Endothelial cell of umbilical vein (primary cell): ENCODE measurements at regions not wholly inside any gene's neighbourhood (a gene's known extent, or its start where the extent isn't known, plus 50 kb on each side); places are given as distances from the start of the nearest gene placed in this dataset.

Source experiments
- BruUV-seq: library from RNA; stranded (reverse); fragments of 400-500 nt; replicated peaks from 2 replicates; lab custom pipeline; 2021; lab: Mats Ljungman, UMichigan
- CTCF ChIA-PET: fragments of 300-600, 350-600 bp; sonication (Branson Sonifier 250); formaldehyde crosslinking; loops from one replicate; lab custom pipeline; 2021; ENCODE audit warnings: antibody characterized with exemption, inconsistent platforms; lab: Charles Lee
- POLR2A ChIA-PET: fragments of 300-600, 350-600 bp; sonication (Branson Sonifier 250); formaldehyde crosslinking; loops from one replicate; lab custom pipeline; 2021; ENCODE audit warnings: antibody characterized with exemption, inconsistent platforms; lab: Charles Lee
- DNase-seq: peaks from one replicate; pipeline ENCODE4 v3.0.0-alpha.2; 2011; ENCODE audit warnings: low read depth, low spot score
- FAIRE-seq: peaks from 2 replicates; lab custom pipeline; 2011; peaks lifted over from hg19 to GRCh38; lab: Jason Lieb, UNC
- H2AFZ ChIP-seq: 2 replicates; pipeline ENCODE4 v1.6.0; 2012; ENCODE audit warnings: low read depth, low read length, control low read depth, inconsistent platforms
- H3K27ac ChIP-seq: 2 replicates; pipeline ENCODE4 v1.5.1; 2011; ENCODE audit warnings: low read depth, mild to moderate bottlenecking, control low read depth, low read length, moderate library complexity; ENCODE audit not compliant: insufficient read depth
- H3K27me3 ChIP-seq, 2 experiments: 2 replicates each; pipeline versions ENCODE4 v1.6.0 to v1.6.1; 2011; ENCODE audit warnings: low read length in 2 of 2, mixed read lengths in 1 of 2; ENCODE audit not compliant: control insufficient read depth in 2 of 2, insufficient read depth in 2 of 2
- H3K36me3 ChIP-seq, 2 experiments: 2 replicates in 1 of 2; 3 replicates in 1 of 2; pipeline ENCODE4 v1.5.1; 2011; ENCODE audit warnings: low read length in 2 of 2, mild to moderate bottlenecking in 1 of 2, moderate library complexity in 1 of 2; ENCODE audit not compliant: control insufficient read depth in 2 of 2, insufficient read depth in 2 of 2; ENCODE audit errors: extremely low read depth in 1 of 2
- H3K4me1 ChIP-seq: 3 replicates; pipeline ENCODE4 v1.5.1; 2011; ENCODE audit warnings: mild to moderate bottlenecking, low read length; ENCODE audit not compliant: control insufficient read depth, insufficient read depth; ENCODE audit errors: extremely low read depth
- H3K4me2 ChIP-seq: 2 replicates; pipeline ENCODE4 v1.6.1; 2011; ENCODE audit warnings: low read length, control low read depth, mixed read lengths; ENCODE audit not compliant: insufficient read depth
- H3K4me3 ChIP-seq, 3 experiments: fragments of 200-600 bp in 1 of 3; sonication (generic), shearing (Covaris generic) in 1 of 3; replicated peaks in 1 of 3; 2 replicates each; pipeline ENCODE4 v1.5.1; 2011 to 2016; ENCODE audit warnings: control low read depth in 3 of 3, low read length in 3 of 3, mild to moderate bottlenecking in 2 of 3, inconsistent platforms in 1 of 3, low read depth in 1 of 3, moderate library complexity in 1 of 3; ENCODE audit not compliant: insufficient read depth in 1 of 3
- H3K79me2 ChIP-seq: 2 replicates; pipeline ENCODE4 v1.6.0; 2012; ENCODE audit warnings: low read length, inconsistent platforms; ENCODE audit not compliant: control insufficient read depth, insufficient read depth
- H3K9ac ChIP-seq: replicated peaks from 2 replicates; pipeline ENCODE3; 2011; ENCODE audit warnings: low read length, control low read depth; ENCODE audit not compliant: insufficient read depth; ENCODE audit errors: extremely low read depth
- H3K9me1 ChIP-seq: replicated peaks from 3 replicates; pipeline ENCODE4 v1.6.0; 2011; ENCODE audit warnings: mild to moderate bottlenecking, low read length; ENCODE audit not compliant: control insufficient read depth, insufficient read depth; ENCODE audit errors: extremely low read depth
- H3K9me3 ChIP-seq: replicated peaks from 2 replicates; pipeline ENCODE4 v1.5.1; 2012; ENCODE audit warnings: low read length, inconsistent platforms; ENCODE audit not compliant: control insufficient read depth, insufficient read depth
- H4K20me1 ChIP-seq: replicated peaks from 2 replicates; pipeline ENCODE3; 2011; ENCODE audit warnings: mild to moderate bottlenecking, low read length; ENCODE audit not compliant: control insufficient read depth, insufficient read depth; ENCODE audit errors: extremely low read depth
- EZH2 ChIP-seq: IDR thresholded peaks from 2 replicates; pipeline ENCODE4 v1.6.1; 2012; ENCODE audit warnings: borderline replicate concordance, low read depth, mild to moderate bottlenecking, moderate library complexity, low read length, inconsistent platforms; ENCODE audit not compliant: severe bottlenecking
- FOS ChIP-seq: IDR thresholded peaks from 2 replicates; pipeline ENCODE4 v1.6.1; 2011; ENCODE audit warnings: mild to moderate bottlenecking, low read length, moderate library complexity, borderline replicate concordance; ENCODE audit not compliant: insufficient read depth
- GATA2 ChIP-seq: IDR thresholded peaks from 2 replicates; pipeline ENCODE4 v1.7.0; 2011; ENCODE audit warnings: low read depth, mild to moderate bottlenecking, moderate library complexity, mixed read lengths, low read length; ENCODE audit not compliant: insufficient read length, insufficient read depth
- JUN ChIP-seq: IDR thresholded peaks from 2 replicates; pipeline ENCODE4 v1.6.1; 2011; ENCODE audit warnings: borderline replicate concordance, low read depth; ENCODE audit not compliant: insufficient read length, insufficient read depth
- MAX ChIP-seq: IDR thresholded peaks from 2 replicates; pipeline ENCODE4 v1.6.1; 2011; ENCODE audit not compliant: insufficient read depth, insufficient read length
- MYC ChIP-seq: IDR thresholded peaks from one replicate; pipeline ENCODE4 v1.6.1; 2011; ENCODE audit warnings: mild to moderate bottlenecking, low read depth, low read length
- POLR2A ChIP-seq: IDR thresholded peaks from 2 replicates; pipeline ENCODE4 v1.6.1; 2012; ENCODE audit warnings: low read depth, mild to moderate bottlenecking, control low read depth, low read length
- POLR2AphosphoS5 ChIP-seq: IDR thresholded peaks from 2 replicates; pipeline ENCODE4 v1.6.1; 2012; ENCODE audit warnings: low read depth, mild to moderate bottlenecking, control low read depth, low read length, moderate library complexity; ENCODE audit not compliant: insufficient read depth
- dilution Hi-C: fragments of 300-500 bp; cut with MboI; formaldehyde crosslinking; loops from one replicate; pipeline ENCODE4 v1.15.0; 2019; ENCODE audit warnings: low sequenced_read_pairs; ENCODE audit not compliant: extremely low pct_ligation_motif_present
- intact Hi-C: fragments of 100-400 bp; cut with micrococcal nuclease; formaldehyde crosslinking; loops from one replicate; pipeline ENCODE4 v1.10.0; 2022
- TF ChIP-seq, protein P1 (sequence below), 2 donors: IDR thresholded peaks; 1 replicate in 1 of 2; 2 replicates in 1 of 2; pipeline ENCODE4 v1.5.1; 2011; ENCODE audit warnings: low read length in 2 of 2, mild to moderate bottlenecking in 2 of 2, moderate library complexity in 2 of 2, control low read depth in 1 of 2, inconsistent platforms in 1 of 2, low read depth in 1 of 2; ENCODE audit not compliant: insufficient read depth in 1 of 2; ENCODE audit errors: extremely low read depth in 1 of 2

GRCh38 chr12:84361651-84362551, 550.7 kb downstream of the SLC6A15 start:
- FAIRE-seq: no peak
- POLR2A ChIA-PET: no interaction called here
- no TSS peak for BruUV-seq
- H4K20me1 ChIP-seq: no peaks in the 10 kb centered on the region
- H3K36me3 ChIP-seq: no peaks in the 10 kb centered on the region
- CTCF ChIA-PET: no interaction called here
- H3K9me1 ChIP-seq: no peaks in the 10 kb centered on the region
- no peaks in the 10 kb centered on the region for H3K4me1 ChIP-seq
- H2AFZ ChIP-seq: no peak overlapping the region
- no peaks in the 10 kb centered on the region for H3K79me2 ChIP-seq
- H3K9ac ChIP-seq: no peak overlapping the region
- DNase-seq: no peak
- H3K4me2 ChIP-seq: no peak overlapping the region
- H3K4me3 ChIP-seq: no peak overlapping the region
- H3K9me3 ChIP-seq: no peaks in the 10 kb centered on the region
- TF ChIP-seq FOS (no peak), MYC (no peak), EZH2 (no peak), GATA2 (no peak), POLR2A (no peak), POLR2AphosphoS5 (no peak), JUN (no peak), MAX (no peak)
- TF ChIP-seq, protein P1, sequence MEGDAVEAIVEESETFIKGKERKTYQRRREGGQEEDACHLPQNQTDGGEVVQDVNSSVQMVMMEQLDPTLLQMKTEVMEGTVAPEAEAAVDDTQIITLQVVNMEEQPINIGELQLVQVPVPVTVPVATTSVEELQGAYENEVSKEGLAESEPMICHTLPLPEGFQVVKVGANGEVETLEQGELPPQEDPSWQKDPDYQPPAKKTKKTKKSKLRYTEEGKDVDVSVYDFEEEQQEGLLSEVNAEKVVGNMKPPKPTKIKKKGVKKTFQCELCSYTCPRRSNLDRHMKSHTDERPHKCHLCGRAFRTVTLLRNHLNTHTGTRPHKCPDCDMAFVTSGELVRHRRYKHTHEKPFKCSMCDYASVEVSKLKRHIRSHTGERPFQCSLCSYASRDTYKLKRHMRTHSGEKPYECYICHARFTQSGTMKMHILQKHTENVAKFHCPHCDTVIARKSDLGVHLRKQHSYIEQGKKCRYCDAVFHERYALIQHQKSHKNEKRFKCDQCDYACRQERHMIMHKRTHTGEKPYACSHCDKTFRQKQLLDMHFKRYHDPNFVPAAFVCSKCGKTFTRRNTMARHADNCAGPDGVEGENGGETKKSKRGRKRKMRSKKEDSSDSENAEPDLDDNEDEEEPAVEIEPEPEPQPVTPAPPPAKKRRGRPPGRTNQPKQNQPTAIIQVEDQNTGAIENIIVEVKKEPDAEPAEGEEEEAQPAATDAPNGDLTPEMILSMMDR (IDR thresholded peaks at IDR 0.05; ENCODE audit: extremely low read depth in 1 of 2, insufficient read depth in 1 of 2, low read depth in 1 of 2, low read length in 2 of 2): no peak
- dilution Hi-C loops: no loop called here
- no peak overlapping the region for H3K27ac ChIP-seq
- intact Hi-C loops: no loop called here
- no peaks in the 10 kb centered on the region for H3K27me3 ChIP-seq
